ENCODE measurements at regions not wholly inside any gene's neighbourhood (a gene's known extent, or its start where the extent isn't known, plus 50 kb on each side); places are given as distances from the start of the nearest gene placed in this dataset.
"Not testable (repeated sequence)": the region's sequence is repeated elsewhere in the genome, so short reads cannot be mapped to it uniquely, and the experiment has no call there.

DNA sequence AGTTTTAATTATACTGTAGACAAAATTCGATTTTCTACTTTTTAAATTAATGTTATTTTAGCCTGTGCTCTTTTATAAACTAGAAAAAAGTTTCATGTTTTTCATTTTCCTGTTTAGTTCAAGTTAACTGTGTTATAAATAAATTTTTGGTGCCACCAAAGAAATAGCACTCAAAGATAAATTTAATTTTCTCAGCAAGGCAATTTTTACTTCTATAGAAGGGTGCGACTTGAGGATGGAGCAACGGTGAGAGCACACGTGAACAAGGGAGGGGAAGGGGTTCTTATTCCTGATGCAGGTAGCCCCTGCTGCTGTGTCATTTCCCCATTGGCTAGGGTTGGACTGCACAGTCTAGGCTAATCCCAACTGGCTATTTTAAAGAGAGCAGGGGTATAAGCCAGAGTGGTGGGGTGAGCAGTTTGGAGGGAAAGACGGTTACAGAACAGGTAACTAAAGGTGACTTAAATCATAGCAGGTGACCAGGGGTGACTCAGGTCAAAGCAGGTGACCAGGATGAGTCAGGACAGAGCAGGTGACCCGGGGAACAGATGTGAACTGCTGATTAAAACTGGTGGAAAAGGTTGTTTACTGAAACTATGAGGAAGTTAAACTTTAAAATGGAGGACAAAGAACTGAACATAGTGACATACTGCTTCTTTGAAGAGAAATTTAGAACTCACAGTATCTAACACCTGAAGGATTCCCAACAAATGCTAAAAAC, 104.6 kb upstream of the GPBP1 start:
- no peak for DNase-seq

DNA sequence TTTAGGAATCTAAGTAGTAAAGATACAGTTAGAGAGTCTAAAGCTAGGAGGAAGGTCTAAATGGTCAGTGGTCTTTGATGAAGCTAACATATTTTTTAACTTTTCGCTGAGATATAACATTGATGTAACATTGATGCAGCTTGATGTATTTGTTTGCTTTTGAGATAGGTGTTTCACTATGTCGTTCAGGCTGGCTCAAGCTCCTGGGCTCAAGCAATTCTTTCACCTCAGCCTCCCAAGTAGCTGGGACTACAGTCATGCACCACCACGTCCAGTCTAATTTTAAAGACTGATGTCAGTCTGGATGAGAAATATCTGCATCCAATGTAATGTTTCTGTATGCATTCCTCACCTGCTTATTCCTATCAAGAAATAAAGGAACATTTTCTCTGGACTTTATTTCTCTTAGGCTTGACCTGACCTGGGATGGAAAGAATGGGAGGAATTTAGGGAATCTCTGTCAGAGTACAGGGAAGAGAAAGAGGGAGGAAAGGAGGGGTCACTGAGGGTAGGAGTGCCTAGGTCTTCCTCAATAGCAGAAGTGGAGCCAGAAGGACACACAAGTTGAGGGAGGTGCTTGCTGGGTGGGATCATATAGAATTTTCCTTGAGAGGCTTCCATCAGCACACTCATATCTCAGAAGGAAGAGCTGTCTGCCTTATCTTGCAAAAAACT, 101.5 kb upstream of the GPBP1 start:
- DNase-seq: no peak

DNA sequence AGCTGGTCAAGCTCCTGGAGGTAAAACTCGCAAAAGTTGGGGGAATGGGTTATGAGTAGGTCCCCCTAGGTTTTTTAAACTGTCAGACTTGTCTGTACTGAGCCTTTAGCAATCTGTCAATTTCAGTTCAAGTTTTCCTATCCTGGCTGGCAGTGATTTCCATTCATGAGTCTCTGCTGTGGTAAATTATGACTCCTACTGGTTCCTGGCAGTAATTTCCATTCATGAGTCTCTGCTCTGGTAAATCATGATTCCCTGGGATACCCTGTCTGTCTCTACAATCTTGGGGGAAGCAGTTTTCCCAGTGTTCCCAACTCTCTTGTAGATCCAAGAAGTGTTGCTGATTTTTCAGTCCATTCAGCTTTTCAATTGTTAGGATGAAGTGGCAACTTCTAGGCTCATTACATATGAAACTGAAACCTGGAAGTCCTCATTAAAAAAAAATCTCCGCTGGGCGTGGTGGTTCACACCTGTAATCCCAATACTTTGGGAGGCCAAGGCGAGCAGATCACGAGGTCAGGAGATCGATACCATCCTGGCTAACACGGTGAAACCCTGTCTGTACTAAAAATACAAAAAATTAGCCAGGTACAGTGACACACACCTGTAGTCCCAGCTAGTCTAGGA, 91.3 kb upstream of the GPBP1 start:
- DNase-seq: peak; percentile 25

DNA sequence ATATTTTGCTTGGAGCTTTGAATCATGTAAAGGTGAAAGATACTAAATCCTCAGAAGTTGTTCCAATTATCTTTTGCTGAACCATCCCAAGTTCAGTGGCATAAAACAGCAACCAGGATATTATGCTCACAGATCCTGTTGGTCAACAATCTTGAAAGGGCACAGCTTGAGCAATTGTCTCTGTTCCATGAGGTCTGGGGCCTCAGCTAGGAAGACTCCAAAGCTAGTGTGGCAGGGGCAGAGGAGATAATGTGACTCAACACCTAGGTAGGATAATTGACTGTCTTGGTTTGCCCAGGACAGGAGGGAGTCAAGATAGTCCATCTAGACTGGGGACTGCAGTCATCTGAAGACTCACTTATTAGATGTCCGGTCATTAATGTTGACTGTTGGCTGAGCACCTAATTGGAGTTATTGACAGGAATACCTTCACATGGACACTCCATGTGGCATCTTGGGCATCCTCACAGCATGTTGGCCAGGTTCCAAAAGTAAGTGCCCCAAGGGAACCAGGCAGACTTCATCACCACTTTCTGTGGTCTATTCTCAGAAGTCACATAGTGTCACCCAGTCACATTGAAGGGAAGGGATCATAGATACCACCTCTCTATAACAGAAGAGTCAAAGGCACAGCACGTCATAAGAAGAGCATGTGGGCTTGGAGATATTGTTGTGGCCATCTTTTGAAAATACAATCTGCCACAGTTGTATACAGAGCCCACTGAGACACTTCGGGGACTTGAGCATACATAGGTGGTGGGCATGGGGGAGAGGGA, 88.4 kb upstream of the GPBP1 start:
- no peak for DNase-seq

DNA sequence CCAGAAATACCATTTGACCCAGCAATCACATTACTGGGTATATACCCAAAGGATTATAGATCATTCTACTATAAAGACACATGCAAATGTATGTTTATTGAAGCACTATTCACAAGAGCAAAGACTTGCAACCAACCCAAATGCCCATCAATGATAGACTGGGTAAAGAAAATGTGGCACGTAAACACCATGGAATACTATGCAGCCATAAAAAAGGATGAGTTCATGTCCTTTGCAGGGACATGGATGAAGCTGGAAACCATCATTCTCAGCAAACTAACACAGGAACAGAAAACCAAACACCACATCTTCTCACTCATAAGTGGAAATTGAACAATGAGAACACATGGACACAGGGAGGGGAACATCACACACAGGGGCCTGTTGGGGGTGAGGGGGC, 85.9 kb upstream of the GPBP1 start:
- not testable (repeated sequence) for DNase-seq

DNA sequence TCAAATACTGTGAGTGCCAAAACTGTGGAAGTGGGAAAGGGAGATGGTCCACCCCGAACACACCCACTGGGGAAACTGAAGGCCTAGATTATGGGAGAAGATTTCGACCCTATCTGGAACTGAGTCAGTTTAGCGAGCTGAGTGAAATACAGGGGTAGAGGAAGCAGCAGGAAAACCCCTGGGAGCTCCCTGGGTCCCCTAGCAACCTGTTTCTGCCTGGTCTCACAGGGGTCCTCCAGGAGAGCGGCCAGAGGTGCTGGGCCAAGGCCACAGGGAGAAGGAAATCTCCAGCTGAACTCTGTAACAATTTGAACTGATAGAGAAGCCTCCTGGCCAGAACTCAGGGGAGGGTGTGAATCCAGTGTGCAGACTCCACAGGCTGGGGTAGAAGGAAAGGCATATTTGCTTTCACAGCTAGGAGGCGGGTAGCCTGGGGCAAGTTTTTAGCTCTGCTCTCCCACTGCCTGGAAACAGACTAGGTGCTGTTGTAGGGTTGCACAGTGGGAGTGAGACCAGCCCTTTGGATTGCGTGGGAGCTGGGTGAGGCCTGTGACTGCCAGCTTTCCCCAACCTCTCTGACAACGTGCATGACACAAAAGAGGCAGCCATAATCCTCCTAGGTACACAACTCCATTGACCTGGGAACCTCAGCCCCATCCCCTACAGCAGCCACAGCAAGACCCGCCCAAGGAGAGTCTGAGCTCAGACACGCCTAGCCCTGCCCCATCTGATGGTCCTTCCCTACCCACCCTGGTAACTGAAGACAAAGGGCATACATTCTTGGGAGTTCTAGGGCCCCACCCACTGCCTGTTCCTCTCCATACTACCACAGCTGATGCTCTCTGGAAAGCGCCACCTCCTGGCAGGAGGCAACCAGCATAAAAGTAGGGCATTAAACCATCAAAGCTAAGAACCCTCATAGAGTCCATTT, 78.8 kb upstream of the GPBP1 start:
- no peak for DNase-seq

DNA sequence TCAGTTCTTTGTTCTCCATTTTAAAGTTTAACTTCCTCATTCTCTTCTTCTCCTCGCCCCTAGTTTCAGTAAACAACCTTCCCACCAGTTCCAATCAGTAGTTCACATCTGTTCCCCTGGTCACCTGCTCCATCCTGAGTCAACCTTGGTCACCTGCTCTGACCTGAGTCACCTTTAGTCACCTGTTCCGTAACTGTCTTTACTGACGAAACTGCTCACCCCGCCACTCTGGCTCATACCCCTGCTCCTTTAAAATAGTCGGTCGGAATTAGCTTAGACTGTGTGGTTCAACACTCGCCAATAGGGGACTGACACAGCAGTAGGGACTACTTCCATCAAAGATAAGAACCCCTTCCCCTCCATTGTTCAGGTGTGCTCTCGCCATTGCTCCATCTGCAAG, 76.3 kb upstream of the GPBP1 start:
- no peak for DNase-seq

DNA sequence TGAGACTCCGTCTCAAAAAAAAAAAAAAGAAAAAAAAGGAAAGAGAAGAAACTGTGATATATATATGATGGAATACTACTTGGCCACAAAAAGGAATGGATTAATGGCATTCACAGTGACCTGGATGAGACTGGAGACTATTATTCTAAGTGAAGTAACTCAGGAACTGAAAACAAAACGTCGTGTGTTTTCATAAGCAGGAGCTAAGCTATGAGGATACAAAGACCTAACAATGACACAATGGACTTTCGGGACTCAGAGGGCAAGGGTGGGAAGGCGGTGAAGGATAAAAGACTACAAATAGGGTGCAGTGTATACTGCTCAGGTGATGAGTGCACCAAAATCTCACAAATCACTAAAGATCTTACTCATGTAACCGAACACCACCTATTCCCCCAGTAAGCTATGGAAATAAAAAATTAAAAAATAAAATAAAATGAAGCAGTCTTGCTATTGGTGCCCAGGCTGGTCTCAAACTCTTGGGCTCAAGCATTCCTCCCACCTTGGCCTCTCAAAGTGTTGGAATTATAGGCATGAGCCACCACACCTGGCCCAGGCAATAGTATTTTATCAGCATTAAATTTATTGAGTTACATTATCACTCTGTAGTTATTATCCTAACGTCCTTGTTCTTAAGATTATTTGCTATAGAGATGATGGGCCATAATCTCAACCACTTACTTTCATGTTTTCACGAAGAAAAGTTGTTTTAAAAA, 71.5 kb upstream of the GPBP1 start:
- DNase-seq: no peak

DNA sequence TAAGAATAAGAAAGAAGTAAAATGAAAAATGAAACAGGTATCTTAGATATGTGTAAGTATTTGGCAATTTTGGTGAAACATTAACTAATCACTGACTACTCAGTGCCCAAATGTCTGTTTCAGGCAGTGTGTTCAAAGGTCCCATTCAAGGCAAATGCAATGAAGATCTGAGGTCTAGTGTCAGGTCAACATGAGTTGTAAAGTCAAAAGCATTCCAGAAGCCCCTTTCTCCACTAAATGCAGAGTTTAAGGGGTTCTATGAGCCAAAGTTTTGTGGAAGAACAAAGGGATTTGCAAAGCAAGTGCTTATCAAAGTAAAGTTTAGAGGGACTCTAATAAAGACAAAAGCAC, 71.0 kb upstream of the GPBP1 start:
- no peak for DNase-seq

DNA sequence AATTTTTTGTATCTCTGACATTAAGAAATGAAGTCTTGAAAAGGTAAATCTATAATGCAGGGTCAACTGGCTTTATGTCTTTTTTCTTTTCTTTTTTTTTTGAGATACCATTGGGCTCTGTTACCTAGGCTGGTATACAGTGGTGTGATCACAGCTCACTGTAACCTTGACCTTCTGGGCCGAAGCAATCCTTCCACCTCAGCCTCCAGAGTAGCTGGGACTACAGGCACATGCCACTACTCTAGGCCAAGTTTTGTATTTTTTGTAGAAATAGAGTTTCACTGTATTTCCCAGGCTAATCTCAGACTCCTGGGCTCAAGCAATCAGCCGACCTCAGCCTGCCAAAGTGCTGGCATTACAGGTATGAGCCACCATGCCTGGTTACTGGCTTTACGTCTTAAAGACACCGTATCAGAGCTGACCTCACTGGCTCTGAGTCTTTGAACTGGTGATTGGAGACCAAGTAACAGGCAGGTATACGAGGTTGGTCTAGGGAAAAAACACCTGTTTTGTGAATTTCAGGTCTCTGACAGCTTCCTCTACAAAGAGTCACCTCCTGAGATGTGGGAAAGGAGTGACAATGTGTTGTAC, 70.4 kb upstream of the GPBP1 start:
- DNase-seq: no peak

DNA sequence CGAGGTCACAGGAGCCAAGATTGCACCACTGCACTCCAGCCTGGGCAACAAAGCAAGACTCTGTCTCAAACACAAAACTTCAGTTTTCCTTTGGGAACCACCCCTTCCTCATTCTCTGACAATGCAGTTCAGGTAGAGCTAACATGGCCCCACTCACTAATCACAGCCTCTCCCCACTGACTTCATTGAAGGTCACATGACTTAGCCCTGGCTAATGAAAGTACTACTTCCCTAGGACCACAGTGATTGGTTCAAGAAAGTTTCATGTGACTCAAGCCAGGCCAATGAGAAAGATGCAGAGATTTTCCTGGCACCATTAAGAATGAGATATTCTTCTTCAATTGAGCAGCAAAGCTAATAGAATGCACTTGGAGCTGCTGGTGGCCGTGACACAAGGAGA, 67.2 kb upstream of the GPBP1 start:
- DNase-seq: no peak

DNA sequence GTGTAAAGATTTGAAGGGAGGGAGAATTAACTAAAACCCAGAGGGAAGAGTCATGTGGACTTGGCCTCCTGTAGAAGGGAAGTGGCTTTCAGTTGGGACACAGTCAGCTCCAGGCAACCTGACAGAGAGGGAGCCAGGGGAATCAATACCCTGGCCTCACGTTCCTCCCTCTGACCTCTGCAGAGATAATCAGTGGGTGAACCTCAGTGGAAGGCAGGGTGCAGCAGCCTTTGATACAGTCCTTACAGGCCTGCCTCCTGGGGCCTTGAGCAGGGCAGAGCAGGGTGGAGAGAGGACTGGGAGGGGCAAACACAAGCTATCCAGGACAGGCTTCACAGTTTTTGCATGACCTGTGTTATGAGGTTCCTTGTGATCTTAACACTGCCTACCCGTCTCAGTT, 61.9 kb upstream of the GPBP1 start:
- DNase-seq: no peak

DNA sequence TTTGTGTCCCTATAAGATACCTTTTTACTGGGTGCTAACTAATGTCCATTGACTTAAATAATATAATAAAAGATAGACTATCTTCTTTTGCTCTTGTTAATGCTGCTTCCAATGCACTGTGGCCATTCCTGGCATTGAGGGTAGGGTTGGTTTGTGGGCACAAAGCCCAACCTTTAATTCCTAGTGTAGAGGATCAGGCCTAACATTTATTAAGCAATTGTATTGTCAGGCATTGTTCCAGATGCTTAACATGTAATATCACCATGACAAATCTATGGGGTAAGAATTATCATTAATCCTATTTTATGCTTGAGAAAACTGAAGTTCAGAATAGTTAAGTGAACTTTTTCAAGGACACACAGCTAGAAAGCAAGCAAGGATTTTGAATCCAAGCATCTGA, 60.4 kb upstream of the GPBP1 start:
- DNase-seq: no peak

DNA sequence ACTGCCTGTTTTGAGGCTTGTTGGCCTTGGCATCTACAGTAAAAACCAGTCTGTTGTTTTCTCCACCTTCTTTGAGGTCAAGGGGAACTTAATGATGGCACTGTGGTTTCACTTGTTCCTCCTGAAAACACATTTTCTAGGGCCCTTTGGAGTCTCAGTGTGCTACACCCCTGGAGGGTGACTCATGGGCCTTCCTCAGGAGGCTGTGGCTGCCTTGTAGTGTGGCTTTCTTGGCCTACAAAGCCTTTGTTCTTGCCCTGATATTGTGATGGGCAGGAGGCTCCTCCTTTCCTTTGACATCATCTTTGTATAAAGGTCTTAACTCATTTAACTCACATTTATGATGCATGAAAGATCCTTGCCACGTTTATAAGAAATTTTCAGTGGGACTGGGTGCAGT, 56.3 kb upstream of the GPBP1 start:
- no peak for DNase-seq

DNA sequence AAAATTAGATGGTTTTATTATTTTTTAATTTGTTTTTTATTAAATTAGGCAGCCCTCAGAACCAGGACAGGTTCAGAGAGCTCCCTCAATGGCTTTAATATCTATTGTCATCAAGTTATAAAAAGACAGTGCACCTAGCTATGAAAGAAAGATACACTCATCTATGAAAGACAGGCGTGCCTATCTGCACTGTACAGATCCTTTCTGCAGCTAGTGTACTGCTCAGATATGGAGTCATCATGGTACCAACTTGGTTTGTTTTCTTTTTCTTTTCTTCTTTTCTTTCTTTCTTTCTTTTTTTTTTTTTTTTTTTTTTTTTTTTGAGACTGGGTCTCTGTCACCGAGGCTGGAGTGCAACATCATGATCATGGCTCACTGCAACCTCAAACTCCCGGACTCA, 54.8 kb upstream of the GPBP1 start:
- no peak for DNase-seq

DNA sequence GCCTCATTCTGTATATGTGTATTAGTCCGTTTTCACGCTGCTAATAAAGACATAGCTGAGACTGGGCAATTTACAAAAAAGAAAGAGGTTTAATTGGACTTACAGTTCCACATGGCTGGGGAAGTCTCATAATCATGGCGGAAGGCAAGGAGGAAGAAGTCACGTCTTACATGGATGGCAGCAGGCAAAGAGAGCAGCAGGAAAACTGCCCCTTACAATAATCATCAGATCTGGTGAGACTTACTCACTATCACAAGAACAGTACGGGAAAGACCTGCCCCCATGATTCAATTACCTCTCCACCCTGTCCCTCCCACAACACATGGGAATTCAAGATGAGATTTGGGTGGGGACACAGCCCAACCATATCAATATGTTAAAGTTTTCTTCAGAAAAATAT, 49.8 kb upstream of the GPBP1 start:
- DNase-seq: no peak

Measured in hindlimb muscle (tissue), 1 donor.